A549 (cell line): ENCODE measurements at regions not wholly inside any gene's neighbourhood (a gene's known extent, or its start where the extent isn't known, plus 50 kb on each side); places are given as distances from the start of the nearest gene placed in this dataset.

Experiments
- CTCF ChIP-seq: fragments of >200 bp; sonication (Bioruptor Twin); formaldehyde crosslinking; IDR thresholded peaks from 3 replicates; pipeline ENCODE4 v1.5.1; 2016
- EHF ChIP-seq: fragments of 250-450 bp; sonication (Bioruptor Pico); IDR thresholded peaks from 2 replicates; pipeline ENCODE4 v1.5.0; 2020; ENCODE audit warnings: mild to moderate bottlenecking
- EP300 ChIP-seq, 2 experiments: fragments of >200 bp; sonication (Bioruptor Twin); formaldehyde crosslinking; IDR thresholded peaks; 2 replicates in 1 of 2; 3 replicates in 1 of 2; pipeline ENCODE4 v1.6.1; 2016 to 2017
- ESRRA ChIP-seq: fragments of 150-350 bp; IDR thresholded peaks from 2 replicates; pipeline ENCODE4 v1.6.1; 2014; ENCODE audit warnings: mild to moderate bottlenecking, low read length, borderline replicate concordance
- JUN ChIP-seq, 2 experiments: fragments of >200 bp; sonication (Bioruptor Twin); formaldehyde crosslinking; IDR thresholded peaks; 2 replicates in 1 of 2; 3 replicates in 1 of 2; pipeline ENCODE4 v1.6.1; 2016 to 2017
- POLR2A ChIP-seq: IDR thresholded peaks from 2 replicates; pipeline ENCODE4 v1.6.1; 2012; ENCODE audit warnings: mild to moderate bottlenecking, low read length
- SMC3 ChIP-seq: fragments of >200 bp; sonication (Bioruptor Twin); formaldehyde crosslinking; IDR thresholded peaks from 3 replicates; pipeline ENCODE4 v1.6.1; 2018; ENCODE audit warnings: inconsistent platforms
- ZFP36 ChIP-seq: fragments of 450-650 bp; IDR thresholded peaks from 2 replicates; pipeline ENCODE4 v1.6.1; 2014; ENCODE audit warnings: borderline replicate concordance; ENCODE audit not compliant: partially characterized antibody

GRCh38 chr12:34288963-34289345 is 266.7 kb downstream of the ALG10 start:
- TF ChIP-seq CTCF (no peak), ZFP36 (no peak), JUN (IDR thresholded peaks at IDR 0.05) (no peak), EP300 (IDR thresholded peaks at IDR 0.05) (no peak), ESRRA (no peak), EHF (CRISPR knock-in tag) (no peak), SMC3 (no peak), POLR2A (no peak)
